SHP77 (cell line): ENCODE measurements at regions not wholly inside any gene's neighbourhood (a gene's known extent, or its start where the extent isn't known, plus 50 kb on each side); places are given as distances from the start of the nearest gene placed in this dataset.
"Not testable (repeated sequence)": the region's sequence is repeated elsewhere in the genome, so short reads cannot be mapped to it uniquely, and the experiment has no call there.

ENCODE experiments used
- DNase-seq, 2 experiments: peaks; one replicate each; lab custom pipeline; 2025; lab: John Stamatoyannopoulos, UW

GRCh38 chr6:148602136-148602535 is 144.7 kb upstream of the UST start:
- DNase-seq, result no peak

- no peak for DNase-seq
Observed at GRCh38 chr6:148608199-148608951, 138.5 kb upstream of the UST start.

- DNase-seq, result no peak
Observed at GRCh38 chr6:148611213-148611612, 135.6 kb upstream of the UST start.

GRCh38 chr6:148612043-148612442 is 134.8 kb upstream of the UST start:
- no peak for DNase-seq

- no peak for DNase-seq
Observed at GRCh38 chr6:148614602-148615001, 132.2 kb upstream of the UST start.

GRCh38 chr6:148616841-148617240 is 130.0 kb upstream of the UST start:
- DNase-seq, result no peak

- no peak for DNase-seq
Observed at GRCh38 chr6:148617530-148617929, 129.3 kb upstream of the UST start.

- DNase-seq, result no peak
Observed at GRCh38 chr6:148619891-148620290, 126.9 kb upstream of the UST start.

- no peak for DNase-seq
Observed at GRCh38 chr6:148620579-148621298, 126.1 kb upstream of the UST start.

GRCh38 chr6:148625609-148626008 is 121.2 kb upstream of the UST start:
- DNase-seq, result no peak

- peak in 1 of 2 experiments; percentile 23 for DNase-seq
Observed at GRCh38 chr6:148628251-148628650, 118.6 kb upstream of the UST start.

- DNase-seq, result no peak
Observed at GRCh38 chr6:148629181-148629580, 117.6 kb upstream of the UST start.

GRCh38 chr6:148629592-148630465 is 117.0 kb upstream of the UST start:
- DNase-seq, result no peak

GRCh38 chr6:148635070-148635743 is 111.6 kb upstream of the UST start:
- DNase-seq, result no peak

- DNase-seq, result not testable (repeated sequence)
Observed at GRCh38 chr6:148641836-148642235, 105.0 kb upstream of the UST start.

- DNase-seq, result not testable (repeated sequence)
Observed at GRCh38 chr6:148643208-148643607, 103.6 kb upstream of the UST start.

GRCh38 chr6:148645049-148645448 is 101.8 kb upstream of the UST start:
- not testable (repeated sequence) for DNase-seq

GRCh38 chr6:148648754-148649453 is 97.9 kb upstream of the UST start:
- DNase-seq, result no peak

GRCh38 chr6:148649454-148649963 is 97.3 kb upstream of the UST start:
- no peak for DNase-seq

GRCh38 chr6:148650941-148651505 is 95.8 kb upstream of the UST start:
- no peak for DNase-seq

GRCh38 chr6:148652205-148652604 is 94.6 kb upstream of the UST start:
- DNase-seq, result no peak
